ENCODE measurements at regions not wholly inside any gene's neighbourhood (a gene's known extent, or its start where the extent isn't known, plus 50 kb on each side); places are given as distances from the start of the nearest gene placed in this dataset.

GRCh38 chr13:55783841-55784240, 1356.9 kb upstream of the PRR20A start:
- Histone ChIP-seq H3K9ac (replicated peaks; ENCODE audit: extremely low read depth, insufficient read depth, low read length) (no peak overlapping the region), H4K20me1 (replicated peaks; ENCODE audit: control insufficient read depth, extremely low read depth, insufficient read depth, low read length) (no peaks in the 10 kb centered on the region), H3K4me1 (ENCODE audit: control insufficient read depth, extremely low read depth, insufficient read depth, low read length) (no peaks in the 10 kb centered on the region), H3K36me3 (ENCODE audit: control insufficient read depth in 2 of 2, extremely low read depth in 1 of 2, insufficient read depth in 2 of 2, low read length in 2 of 2) (no peaks in the 10 kb centered on the region), H3K27ac (ENCODE audit: insufficient read depth, low read depth, low read length) (no peak overlapping the region), H3K4me2 (ENCODE audit: insufficient read depth, low read length) (no peak overlapping the region), H3K9me3 (replicated peaks; ENCODE audit: control insufficient read depth, insufficient read depth, low read length) (peaks cover 2% of the 10 kb centered on the region), H3K9me1 (replicated peaks; ENCODE audit: control insufficient read depth, extremely low read depth, insufficient read depth, low read length) (no peaks in the 10 kb centered on the region), H3K79me2 (ENCODE audit: control insufficient read depth, insufficient read depth, low read length) (no peaks in the 10 kb centered on the region), H2AFZ (ENCODE audit: low read depth, low read length) (no peak overlapping the region), H3K27me3 (ENCODE audit: control insufficient read depth in 2 of 2, insufficient read depth in 2 of 2, low read length in 2 of 2) (no peaks in the 10 kb centered on the region), H3K4me3 (replicated peaks in 1 of 3; ENCODE audit: insufficient read depth in 1 of 3, low read depth in 1 of 3, low read length in 3 of 3) (no peak overlapping the region)
- dilution Hi-C loops (cut with MboI; ENCODE audit: extremely low pct_ligation_motif_present, low sequenced_read_pairs) (no loop called here), intact Hi-C loops (cut with micrococcal nuclease) (no loop called here)
- no TSS peak for BruUV-seq (replicated peaks)
- DNase-seq (ENCODE audit: low read depth, low spot score) (no peak), FAIRE-seq (no peak)
- CTCF ChIA-PET, result no interaction called here
- TF ChIP-seq JUN (IDR thresholded peaks at IDR 0.05; ENCODE audit: borderline replicate concordance, insufficient read depth, insufficient read length, low read depth), result no peak
- no peak for TF ChIP-seq MYC (IDR thresholded peaks at IDR 0.05; ENCODE audit: low read depth, low read length)
- no peak for TF ChIP-seq FOS (IDR thresholded peaks at IDR 0.05; ENCODE audit: borderline replicate concordance, insufficient read depth, low read length)
- no peak for TF ChIP-seq POLR2A (IDR thresholded peaks at IDR 0.05; ENCODE audit: low read depth, low read length)
- no peak for TF ChIP-seq MAX (IDR thresholded peaks at IDR 0.05; ENCODE audit: insufficient read depth, insufficient read length)
- no peak for TF ChIP-seq POLR2AphosphoS5 (IDR thresholded peaks at IDR 0.05; ENCODE audit: insufficient read depth, low read depth, low read length)
- no peak for TF ChIP-seq EZH2 (IDR thresholded peaks at IDR 0.05; ENCODE audit: borderline replicate concordance, low read depth, low read length, severe bottlenecking)
- TF ChIP-seq CTCF (IDR thresholded peaks at IDR 0.05; ENCODE audit: extremely low read depth in 1 of 2, insufficient read depth in 1 of 2, low read depth in 1 of 2, low read length in 2 of 2), result no peak
- no peak for TF ChIP-seq GATA2 (IDR thresholded peaks at IDR 0.05; ENCODE audit: insufficient read depth, insufficient read length, low read depth, low read length)
- POLR2A ChIA-PET, result no interaction called here
